RPMI7951 (cell line): ENCODE measurements at regions not wholly inside any gene's neighbourhood (a gene's known extent, or its start where the extent isn't known, plus 50 kb on each side); places are given as distances from the start of the nearest gene placed in this dataset.

Experiments used
- DNase-seq: peaks from one replicate; pipeline ENCODE4 v3.0.0-alpha.2; 2012; ENCODE audit warnings: low read depth

GRCh38 chr5:36355516-36355915, 53.8 kb upstream of the RANBP3L start:
- no peak for DNase-seq

GRCh38 chr5:36356915-36357314, 55.2 kb upstream of the RANBP3L start:
- no peak for DNase-seq

GRCh38 chr5:36357391-36357975, 55.8 kb upstream of the RANBP3L start:
- DNase-seq: peak; percentile 91

- DNase-seq: peak; percentile 69
Measured at GRCh38 chr5:36359267-36359666, 57.6 kb upstream of the RANBP3L start.

GRCh38 chr5:36360307-36360706, 58.6 kb upstream of the RANBP3L start:
- DNase-seq: peak; percentile 39

- peak; percentile 84 for DNase-seq
Measured at GRCh38 chr5:36363101-36363500, 61.4 kb upstream of the RANBP3L start.

GRCh38 chr5:36363744-36364143, 62.0 kb upstream of the RANBP3L start:
- no peak for DNase-seq

GRCh38 chr5:36364473-36364872, 62.8 kb upstream of the RANBP3L start:
- DNase-seq: no peak

GRCh38 chr5:36365896-36366295, 64.2 kb upstream of the RANBP3L start:
- no peak for DNase-seq

GRCh38 chr5:36366883-36367282, 65.2 kb upstream of the RANBP3L start:
- DNase-seq: no peak

- DNase-seq: peak; percentile 39
Measured at GRCh38 chr5:36367524-36367923, 65.8 kb upstream of the RANBP3L start.

GRCh38 chr5:36369219-36369690, 67.6 kb upstream of the RANBP3L start:
- DNase-seq: peak; percentile 78

- DNase-seq: no peak
Measured at GRCh38 chr5:36370073-36370472, 68.4 kb upstream of the RANBP3L start.

GRCh38 chr5:36371366-36371765, 69.7 kb upstream of the RANBP3L start:
- no peak for DNase-seq

GRCh38 chr5:36373527-36374086, 71.9 kb upstream of the RANBP3L start:
- peak; percentile 93 for DNase-seq

GRCh38 chr5:36374266-36374862, 72.7 kb upstream of the RANBP3L start:
- peak; percentile 94 for DNase-seq

- DNase-seq: no peak
Measured at GRCh38 chr5:36377192-36377591, 75.5 kb upstream of the RANBP3L start.

- DNase-seq: peak; percentile 71
Measured at GRCh38 chr5:36378551-36378950, 76.8 kb upstream of the RANBP3L start.

- DNase-seq: no peak
Measured at GRCh38 chr5:36382890-36383289, 81.2 kb upstream of the RANBP3L start.

- no peak for DNase-seq
Measured at GRCh38 chr5:36383942-36384341, 82.2 kb upstream of the RANBP3L start.

- DNase-seq: no peak
Measured at GRCh38 chr5:36384845-36385244, 83.1 kb upstream of the RANBP3L start.

GRCh38 chr5:36385495-36385894, 83.8 kb upstream of the RANBP3L start:
- no peak for DNase-seq

- DNase-seq: no peak
Measured at GRCh38 chr5:36388288-36388687, 86.6 kb upstream of the RANBP3L start.
